Panc1 (cell line): ENCODE measurements at regions not wholly inside any gene's neighbourhood (a gene's known extent, or its start where the extent isn't known, plus 50 kb on each side); places are given as distances from the start of the nearest gene placed in this dataset.

Experiments used
- POLR2AphosphoS5 ChIP-seq: IDR thresholded peaks from 2 replicates; pipeline ENCODE4 v1.6.1; 2012; ENCODE audit warnings: mild to moderate bottlenecking, low read depth, low read length, moderate library complexity
- SIN3A ChIP-seq: IDR thresholded peaks from 2 replicates; pipeline ENCODE4 v1.6.1; 2012; ENCODE audit warnings: low read depth, mild to moderate bottlenecking, low read length, moderate library complexity, borderline replicate concordance; ENCODE audit not compliant: insufficient read depth
- TCF7L2 ChIP-seq: IDR thresholded peaks from 2 replicates; pipeline ENCODE4 v1.6.1; 2011; ENCODE audit warnings: mild to moderate bottlenecking, low read depth, low read length, inconsistent platforms
- TF ChIP-seq, protein P1 (sequence below): fragments of 450-650 bp; IDR thresholded peaks from 2 replicates; pipeline ENCODE4 v1.5.1; 2017; ENCODE audit warnings: mild to moderate bottlenecking

- TF ChIP-seq, protein P1, sequence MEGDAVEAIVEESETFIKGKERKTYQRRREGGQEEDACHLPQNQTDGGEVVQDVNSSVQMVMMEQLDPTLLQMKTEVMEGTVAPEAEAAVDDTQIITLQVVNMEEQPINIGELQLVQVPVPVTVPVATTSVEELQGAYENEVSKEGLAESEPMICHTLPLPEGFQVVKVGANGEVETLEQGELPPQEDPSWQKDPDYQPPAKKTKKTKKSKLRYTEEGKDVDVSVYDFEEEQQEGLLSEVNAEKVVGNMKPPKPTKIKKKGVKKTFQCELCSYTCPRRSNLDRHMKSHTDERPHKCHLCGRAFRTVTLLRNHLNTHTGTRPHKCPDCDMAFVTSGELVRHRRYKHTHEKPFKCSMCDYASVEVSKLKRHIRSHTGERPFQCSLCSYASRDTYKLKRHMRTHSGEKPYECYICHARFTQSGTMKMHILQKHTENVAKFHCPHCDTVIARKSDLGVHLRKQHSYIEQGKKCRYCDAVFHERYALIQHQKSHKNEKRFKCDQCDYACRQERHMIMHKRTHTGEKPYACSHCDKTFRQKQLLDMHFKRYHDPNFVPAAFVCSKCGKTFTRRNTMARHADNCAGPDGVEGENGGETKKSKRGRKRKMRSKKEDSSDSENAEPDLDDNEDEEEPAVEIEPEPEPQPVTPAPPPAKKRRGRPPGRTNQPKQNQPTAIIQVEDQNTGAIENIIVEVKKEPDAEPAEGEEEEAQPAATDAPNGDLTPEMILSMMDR = no peak
- TF ChIP-seq POLR2AphosphoS5 (no peak), TCF7L2 (no peak), SIN3A (no peak)
These were observed 185.5 kb upstream of the NBEA start for GRCh38 chr13:34756572-34756971.
